WTC11 (cell line): ENCODE measurements at regions not wholly inside any gene's neighbourhood (a gene's known extent, or its start where the extent isn't known, plus 50 kb on each side); places are given as distances from the start of the nearest gene placed in this dataset.

Source experiments
- CREB1 ChIP-seq: sonication (generic); formaldehyde crosslinking; IDR thresholded peaks from 2 replicates; pipeline ENCODE4 v1.8.0; 2023; ENCODE audit warnings: mild to moderate bottlenecking, missing genetic modification reagents
- CREM ChIP-seq: sonication (generic); formaldehyde crosslinking; IDR thresholded peaks from 2 replicates; pipeline ENCODE4 v1.8.1; 2022; ENCODE audit warnings: mild to moderate bottlenecking, missing genetic modification reagents, moderate library complexity
- CTCF ChIP-seq: fragments of 200-600 bp; IDR thresholded peaks from 2 replicates; pipeline ENCODE4 v1.8.0; 2022; ENCODE audit warnings: antibody characterized with exemption
- ETV6 ChIP-seq: sonication (generic); formaldehyde crosslinking; IDR thresholded peaks from 2 replicates; pipeline ENCODE4 v1.8.1; 2022; ENCODE audit warnings: mild to moderate bottlenecking, missing genetic modification reagents
- MAX ChIP-seq: sonication (generic); formaldehyde crosslinking; IDR thresholded peaks from 2 replicates; pipeline ENCODE4 v1.8.0; 2022; ENCODE audit warnings: mild to moderate bottlenecking, missing genetic modification reagents
- MXD4 ChIP-seq: fragments of 250-450 bp; sonication (Bioruptor Pico); IDR thresholded peaks from 2 replicates; pipeline ENCODE4 v1.8.0; 2021; ENCODE audit warnings: mild to moderate bottlenecking, moderate library complexity, borderline replicate concordance
- NFYB ChIP-seq: sonication (generic); formaldehyde crosslinking; conservative IDR thresholded peaks from 2 replicates; pipeline ENCODE4 v1.8.0; 2022; ENCODE audit warnings: low read depth, missing genetic modification reagents
- NR3C1 ChIP-seq: sonication (generic); formaldehyde crosslinking; conservative IDR thresholded peaks from 2 replicates; pipeline ENCODE4 v1.8.1; 2023; ENCODE audit warnings: low read depth, mild to moderate bottlenecking, missing genetic modification reagents
- OVOL2 ChIP-seq: fragments of 250-450 bp; sonication (Bioruptor Pico); IDR thresholded peaks from 2 replicates; pipeline ENCODE4 v1.9.0; 2021; ENCODE audit warnings: mild to moderate bottlenecking, borderline replicate concordance
- ZNF317 ChIP-seq: sonication (generic); formaldehyde crosslinking; IDR thresholded peaks from 2 replicates; pipeline ENCODE4 v1.8.1; 2023; ENCODE audit warnings: low read depth, mild to moderate bottlenecking, moderate library complexity, missing genetic modification reagents, borderline replicate concordance
- ZNF532 ChIP-seq: fragments of 250-450 bp; sonication (Bioruptor Pico); IDR thresholded peaks from 2 replicates; pipeline ENCODE4 v1.9.0; 2021; ENCODE audit warnings: mild to moderate bottlenecking, borderline replicate concordance
- TF ChIP-seq, protein P1 (sequence below): sonication (generic); formaldehyde crosslinking; IDR thresholded peaks from 2 replicates; pipeline ENCODE4 v1.8.1; 2022; ENCODE audit warnings: mild to moderate bottlenecking, missing genetic modification reagents, moderate library complexity, borderline replicate concordance
- TF ChIP-seq, protein P2 (sequence below): fragments of 250-450 bp; sonication (Bioruptor Pico); IDR thresholded peaks from 2 replicates; pipeline ENCODE4 v2.1.2; 2022; ENCODE audit warnings: mild to moderate bottlenecking, moderate library complexity

DNA sequence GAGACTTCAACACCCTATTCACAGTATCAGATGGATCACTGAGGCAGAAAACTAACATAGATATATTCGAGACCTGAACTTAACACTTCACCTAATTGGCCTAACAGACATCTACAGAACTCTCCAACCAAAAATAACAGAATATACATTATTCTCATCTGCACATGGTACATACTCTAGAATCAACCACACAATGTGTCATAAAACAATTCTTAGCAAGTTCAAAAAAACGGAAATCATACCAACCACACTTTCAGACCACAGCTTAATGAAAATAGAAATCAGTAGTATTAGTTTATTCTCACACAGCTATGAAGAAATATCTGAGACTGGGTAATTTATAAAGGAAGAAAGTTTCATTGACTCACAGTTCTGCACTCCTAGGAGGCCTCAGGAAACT, 387.9 kb downstream of the DEPDC1B start:
- TF ChIP-seq CTCF (no peak), NFYB (no peak), CREM (no peak), ETV6 (CRISPR knock-in tag) (no peak), MAX (CRISPR knock-in tag) (no peak), ZNF317 (no peak), NR3C1 (CRISPR knock-in tag) (no peak), ZNF532 (CRISPR knock-in tag) (no peak), CREB1 (no peak), MXD4 (CRISPR knock-in tag) (no peak), OVOL2 (CRISPR knock-in tag) (no peak)
- TF ChIP-seq, protein P1, sequence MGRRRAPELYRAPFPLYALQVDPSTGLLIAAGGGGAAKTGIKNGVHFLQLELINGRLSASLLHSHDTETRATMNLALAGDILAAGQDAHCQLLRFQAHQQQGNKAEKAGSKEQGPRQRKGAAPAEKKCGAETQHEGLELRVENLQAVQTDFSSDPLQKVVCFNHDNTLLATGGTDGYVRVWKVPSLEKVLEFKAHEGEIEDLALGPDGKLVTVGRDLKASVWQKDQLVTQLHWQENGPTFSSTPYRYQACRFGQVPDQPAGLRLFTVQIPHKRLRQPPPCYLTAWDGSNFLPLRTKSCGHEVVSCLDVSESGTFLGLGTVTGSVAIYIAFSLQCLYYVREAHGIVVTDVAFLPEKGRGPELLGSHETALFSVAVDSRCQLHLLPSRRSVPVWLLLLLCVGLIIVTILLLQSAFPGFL (CRISPR knock-in tag): no peak
- TF ChIP-seq, protein P2, sequence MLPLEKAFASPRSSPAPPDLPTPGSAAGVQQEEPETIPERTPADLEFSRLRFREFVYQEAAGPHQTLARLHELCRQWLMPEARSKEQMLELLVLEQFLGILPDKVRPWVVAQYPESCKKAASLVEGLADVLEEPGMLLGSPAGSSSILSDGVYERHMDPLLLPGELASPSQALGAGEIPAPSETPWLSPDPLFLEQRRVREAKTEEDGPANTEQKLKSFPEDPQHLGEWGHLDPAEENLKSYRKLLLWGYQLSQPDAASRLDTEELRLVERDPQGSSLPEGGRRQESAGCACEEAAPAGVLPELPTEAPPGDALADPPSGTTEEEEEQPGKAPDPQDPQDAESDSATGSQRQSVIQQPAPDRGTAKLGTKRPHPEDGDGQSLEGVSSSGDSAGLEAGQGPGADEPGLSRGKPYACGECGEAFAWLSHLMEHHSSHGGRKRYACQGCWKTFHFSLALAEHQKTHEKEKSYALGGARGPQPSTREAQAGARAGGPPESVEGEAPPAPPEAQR: no peak
